Suppressor macrophage (primary cell): ENCODE measurements at regions not wholly inside any gene's neighbourhood (a gene's known extent, or its start where the extent isn't known, plus 50 kb on each side); places are given as distances from the start of the nearest gene placed in this dataset.
A peak's percentile ranks its signal among the peaks of the same experiment; 100 is the strongest.
"Not testable (repeated sequence)": the region's sequence is repeated elsewhere in the genome, so short reads cannot be mapped to it uniquely, and the experiment has no call there.

Source experiments
- DNase-seq, 4 experiments: peaks; one replicate each; pipeline ENCODE4 v3.0.0-alpha.2; 2020 to 2022

- DNase-seq = no peak
Observed at GRCh38 chr13:70758932-70759331, 650.7 kb upstream of the KLHL1 start.

- DNase-seq = no peak
Observed at GRCh38 chr13:70756088-70756487, 647.8 kb upstream of the KLHL1 start.

DNA sequence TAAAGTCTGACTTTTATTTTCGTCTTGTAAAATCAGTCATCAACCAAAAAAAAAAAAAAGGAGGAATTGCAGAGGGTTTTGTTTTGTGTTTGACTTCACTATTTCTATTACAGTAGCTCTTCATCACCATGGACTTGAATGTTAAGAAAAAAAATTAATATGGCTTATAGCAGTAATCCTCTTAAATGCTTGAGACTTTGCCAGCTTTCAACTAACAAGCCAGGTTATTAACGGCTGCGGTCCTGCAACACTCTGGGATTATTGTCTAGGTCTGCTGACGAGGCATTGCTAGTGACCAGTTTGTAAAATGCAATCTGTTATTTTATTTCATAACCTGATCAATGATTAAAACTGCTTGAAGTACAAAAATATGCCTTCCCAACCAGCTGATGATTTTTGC is 647.2 kb upstream of the KLHL1 start:
- DNase-seq = no peak

- no peak for DNase-seq
Observed at GRCh38 chr13:70747262-70747661, 639.0 kb upstream of the KLHL1 start.

DNA sequence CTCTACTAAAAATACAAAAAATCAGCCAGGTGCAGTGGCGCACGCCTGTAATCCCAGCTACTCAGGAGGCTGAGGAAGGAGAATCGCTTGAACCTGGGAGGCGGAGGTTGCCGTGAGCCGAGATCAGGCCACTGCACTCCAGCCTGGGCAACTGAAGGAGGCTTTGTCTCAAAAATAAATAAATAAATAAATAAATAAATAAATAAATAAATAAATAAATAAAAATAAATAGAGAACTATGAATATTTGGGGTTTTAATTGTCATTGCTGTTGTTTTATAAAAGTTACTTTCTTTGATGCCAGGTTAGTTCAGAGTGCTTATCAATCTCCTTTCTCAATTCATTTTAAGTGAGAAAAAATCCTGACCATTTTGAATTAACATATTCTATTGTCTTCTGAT is 638.2 kb upstream of the KLHL1 start:
- not testable (repeated sequence) for DNase-seq

DNA sequence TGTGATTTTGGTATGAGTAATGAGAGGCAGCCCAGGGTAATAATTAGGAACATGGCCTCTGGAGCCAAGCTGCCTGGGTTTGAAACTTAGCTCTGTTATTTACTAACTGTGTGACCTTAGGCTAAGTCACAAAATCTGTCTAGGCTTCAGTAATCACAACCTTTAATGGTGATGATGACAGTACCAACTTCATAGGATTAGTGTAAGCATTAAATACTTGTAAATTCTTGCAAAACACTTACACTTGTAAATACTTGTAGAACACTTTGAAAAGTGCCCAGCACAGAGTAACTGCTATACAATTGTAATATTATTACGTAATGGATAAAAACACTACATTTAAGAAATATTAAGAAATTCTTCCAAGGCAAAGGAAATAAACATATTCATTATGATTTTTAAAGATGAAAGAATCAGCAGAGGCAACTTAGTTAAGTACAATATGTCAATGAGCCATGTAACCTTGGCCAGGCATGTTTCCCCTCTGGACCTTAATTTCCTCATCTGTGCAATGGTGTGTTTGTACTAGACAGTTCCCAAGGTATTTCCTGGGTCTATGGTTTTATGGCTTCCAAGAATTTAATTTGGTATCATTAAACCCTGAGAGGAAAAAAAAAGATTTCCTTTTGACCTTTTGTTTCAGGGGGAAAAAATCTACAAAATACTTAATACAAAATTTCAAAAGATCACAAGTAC is 628.5 kb upstream of the KLHL1 start:
- DNase-seq = no peak

GRCh38 chr13:70732611-70733010 is 624.4 kb upstream of the KLHL1 start:
- no peak for DNase-seq

DNA sequence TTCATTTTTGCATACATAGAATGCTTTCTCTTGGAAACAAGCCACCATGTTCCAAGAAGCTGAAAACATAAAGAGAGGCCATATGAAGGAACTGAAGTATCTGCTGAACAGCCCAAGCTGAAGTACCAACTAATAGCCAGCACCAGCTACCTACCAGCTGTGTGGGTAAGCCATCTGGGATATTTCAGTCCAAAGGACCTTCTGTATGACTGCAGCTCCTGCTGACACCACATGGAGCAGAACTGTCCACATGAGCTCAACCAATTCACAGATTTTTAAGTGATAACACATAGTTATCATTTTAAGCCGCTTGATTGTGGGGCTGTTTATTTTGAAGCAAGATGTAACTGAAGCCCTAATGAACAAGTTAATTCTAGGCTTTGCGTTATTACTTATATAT is 621.1 kb upstream of the KLHL1 start:
- no peak for DNase-seq

DNA sequence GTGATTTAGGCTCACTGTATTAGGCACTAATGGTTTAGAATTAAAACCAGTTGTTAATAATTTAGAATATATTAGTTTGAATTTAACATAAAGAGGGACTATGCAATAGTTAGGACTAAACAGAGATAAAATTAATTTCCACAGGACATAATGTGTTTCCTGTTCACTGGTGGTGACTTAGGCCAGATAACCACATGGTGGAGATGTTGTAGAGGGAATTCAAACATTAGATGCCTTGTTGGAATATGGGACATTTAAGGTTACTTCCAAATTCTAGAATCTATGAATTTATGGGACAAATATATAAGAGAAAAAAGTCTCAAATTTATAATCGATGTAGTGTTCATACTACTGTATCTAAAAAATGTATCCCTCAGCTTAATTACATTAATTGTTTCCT is 615.5 kb upstream of the KLHL1 start:
- no peak for DNase-seq

DNA sequence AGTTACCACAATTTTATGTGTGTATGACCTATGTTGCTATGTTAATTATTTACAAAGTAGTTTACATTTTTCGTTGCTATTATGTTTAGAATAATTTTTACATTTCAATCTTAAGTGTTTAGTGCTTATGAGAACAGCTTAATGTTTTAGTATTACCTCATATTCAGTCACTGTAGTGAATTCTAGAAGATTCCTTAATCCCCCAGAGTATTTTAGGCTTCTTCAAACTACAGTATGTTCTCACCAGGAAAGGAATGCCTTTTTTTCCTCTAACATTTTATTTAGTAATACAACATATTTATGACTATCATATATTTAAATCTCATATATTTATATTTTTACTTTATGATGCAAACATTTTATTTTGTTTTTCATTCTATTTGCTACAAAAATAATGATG is 612.1 kb upstream of the KLHL1 start:
- DNase-seq = no peak

DNA sequence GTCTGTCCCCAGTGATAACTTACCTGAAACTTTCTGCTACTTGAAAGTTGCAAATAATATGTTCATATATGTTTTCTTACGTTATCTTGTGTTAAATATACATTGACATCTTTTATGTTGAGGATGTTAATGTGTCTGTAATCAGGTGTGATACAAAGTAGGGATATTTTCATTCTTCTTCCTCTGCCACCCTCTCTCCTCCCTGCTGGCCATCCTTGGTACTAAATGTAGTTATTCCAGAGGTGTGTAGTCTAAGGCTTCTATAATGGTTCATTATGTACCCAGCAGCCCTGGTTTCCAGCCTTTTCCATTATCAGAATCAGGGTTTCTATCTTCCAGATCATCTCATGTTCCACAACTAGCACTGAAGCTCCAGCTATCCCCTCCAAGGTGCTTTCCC is 606.7 kb upstream of the KLHL1 start:
- DNase-seq = no peak

DNA sequence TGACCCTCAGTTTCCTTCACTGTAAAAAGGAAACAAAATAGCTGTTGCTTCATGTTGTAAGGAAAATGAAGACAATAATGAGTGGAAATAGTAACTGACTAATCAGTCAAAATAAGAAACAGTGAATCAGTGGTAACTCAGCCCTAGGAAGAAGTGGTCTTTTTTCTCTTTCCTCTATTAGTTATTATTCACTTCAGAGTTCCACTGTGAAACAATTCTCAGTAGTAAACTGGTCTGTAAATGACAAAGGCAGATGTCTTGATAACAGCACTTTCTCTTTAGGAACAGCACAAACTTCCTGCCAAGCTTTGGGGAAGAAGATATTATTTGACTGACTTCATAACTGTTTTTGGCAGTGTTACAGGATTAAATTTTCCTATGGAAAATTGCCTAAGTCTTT is 600.5 kb upstream of the KLHL1 start:
- DNase-seq = no peak

DNA sequence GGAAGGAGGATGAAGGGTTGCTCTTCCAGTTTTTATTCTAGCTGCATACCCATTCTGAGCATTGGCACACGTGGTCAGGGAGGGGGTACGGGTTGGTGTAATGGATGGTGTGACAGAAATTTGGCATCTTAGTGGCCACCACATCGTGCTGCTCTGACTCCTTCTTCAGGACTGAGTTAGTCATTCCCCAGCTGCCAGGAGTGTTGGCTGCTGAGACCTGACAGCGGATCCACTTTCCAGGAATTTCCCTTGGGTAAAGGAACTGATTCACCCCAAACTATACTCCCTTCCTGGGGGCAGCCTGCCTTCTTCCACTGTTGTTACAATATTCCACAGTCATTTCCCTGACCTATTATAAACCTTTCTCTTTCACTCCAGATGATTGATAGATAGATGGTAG is 595.5 kb upstream of the KLHL1 start:
- DNase-seq = no peak

DNA sequence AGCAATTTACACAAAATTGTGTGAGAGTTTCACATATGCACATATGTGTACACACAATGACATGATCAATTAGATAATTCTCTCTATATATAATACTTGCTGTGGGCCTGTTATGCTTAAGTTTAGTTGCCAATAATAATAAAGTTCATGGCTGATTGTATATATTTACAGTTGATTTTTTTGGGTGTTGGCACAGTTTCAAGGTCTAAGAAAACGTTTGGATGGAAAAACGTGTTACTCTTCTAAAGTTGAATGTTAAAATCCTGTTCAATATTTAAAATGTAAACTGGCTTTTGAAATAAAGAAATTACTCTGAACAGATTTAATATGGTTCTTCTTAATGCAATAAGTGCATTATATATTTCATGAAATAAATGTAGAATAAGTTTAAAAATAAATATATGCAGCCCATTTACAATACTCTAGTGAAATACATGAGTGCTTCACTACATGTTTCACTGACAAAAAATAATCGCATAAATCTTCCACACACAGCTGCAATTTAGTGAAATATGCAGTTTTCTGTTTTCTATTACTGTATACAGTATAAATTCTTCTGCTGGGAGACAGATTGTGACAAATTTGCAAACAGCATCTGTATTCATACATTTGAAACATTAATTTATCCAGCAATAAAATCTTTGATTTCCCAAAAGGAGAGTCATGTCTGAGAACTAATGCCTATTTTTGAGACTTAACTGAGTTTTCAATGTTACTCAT is 586.9 kb upstream of the KLHL1 start:
- no peak for DNase-seq

GRCh38 chr13:70668983-70669382 is 560.7 kb upstream of the KLHL1 start:
- DNase-seq = no peak

GRCh38 chr13:70668293-70668692 is 560.0 kb upstream of the KLHL1 start:
- DNase-seq = no peak

DNA sequence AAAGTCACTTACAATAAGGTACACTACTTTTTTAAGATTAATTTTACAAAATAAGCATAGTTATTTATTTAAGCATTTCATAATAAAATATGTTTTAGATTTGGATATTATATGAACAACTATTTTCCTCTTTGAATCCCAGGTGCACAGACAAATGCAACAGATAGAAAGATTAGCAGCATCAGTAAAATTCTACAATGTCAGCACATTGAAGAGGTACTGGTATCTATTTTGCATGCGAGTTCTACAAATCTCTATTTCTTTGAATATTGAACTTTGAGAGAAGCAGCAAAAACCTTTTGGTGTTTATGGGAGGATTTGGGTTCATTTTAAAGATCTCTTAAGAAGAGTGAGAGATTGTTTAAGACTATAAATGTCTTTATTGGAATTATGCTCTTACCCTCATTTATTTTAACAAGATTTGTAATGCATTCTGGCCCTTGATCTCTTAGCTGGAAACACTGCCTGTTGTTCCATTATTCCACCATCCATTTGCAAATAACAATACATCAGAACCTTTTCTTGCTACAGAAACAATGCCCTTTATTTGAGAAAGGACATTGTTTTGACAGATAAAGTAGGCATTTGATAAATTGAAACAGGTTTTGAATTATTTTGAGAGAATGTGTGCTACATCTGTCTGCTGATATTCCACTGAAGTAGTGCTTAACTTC is 558.8 kb upstream of the KLHL1 start:
- DNase-seq = no peak

DNA sequence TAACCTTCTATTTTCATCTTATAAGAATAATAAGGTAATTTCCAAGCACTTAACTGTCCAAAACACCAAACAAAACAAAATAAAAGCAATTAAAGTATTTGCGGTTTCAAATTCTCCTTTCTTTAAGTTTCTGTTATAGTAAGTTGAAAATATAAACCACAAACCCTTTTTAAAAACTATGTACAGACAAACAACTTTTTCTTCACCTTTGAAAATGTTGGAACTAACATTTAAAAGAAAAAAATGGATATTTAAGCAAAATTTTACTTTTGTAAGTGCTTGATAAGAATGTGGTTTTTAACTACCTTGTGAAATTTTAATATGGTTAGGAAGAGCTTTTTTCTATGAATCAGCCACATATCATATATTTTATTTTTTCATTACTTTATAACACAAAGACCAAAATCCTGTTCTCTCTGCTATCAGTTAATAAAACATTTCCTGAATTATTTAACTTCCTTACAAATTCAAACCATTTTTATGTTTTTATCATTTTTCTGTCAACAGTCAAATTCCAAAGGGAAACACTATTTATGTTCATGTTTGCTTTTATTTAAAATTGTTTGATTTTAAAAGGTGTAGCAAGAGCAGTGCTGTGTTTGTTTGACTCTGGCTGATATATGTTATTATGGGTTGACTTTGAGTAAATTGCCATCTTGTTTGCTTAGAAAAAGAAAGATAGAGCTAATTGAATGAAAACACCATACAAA is 554.1 kb upstream of the KLHL1 start:
- no peak for DNase-seq

- DNase-seq = no peak
Observed at GRCh38 chr13:70644052-70644451, 535.8 kb upstream of the KLHL1 start.

GRCh38 chr13:70634893-70635292 is 526.6 kb upstream of the KLHL1 start:
- no peak for DNase-seq

- DNase-seq = no peak
Observed at GRCh38 chr13:70630247-70630646, 522.0 kb upstream of the KLHL1 start.

GRCh38 chr13:70623239-70623638 is 515.0 kb upstream of the KLHL1 start:
- DNase-seq = peak in 3 of 4 experiments; percentile 7 to 37 (median 24)

GRCh38 chr13:70622796-70623195 is 514.5 kb upstream of the KLHL1 start:
- DNase-seq = no peak
